ENCODE measurements at regions not wholly inside any gene's neighbourhood (a gene's known extent, or its start where the extent isn't known, plus 50 kb on each side); places are given as distances from the start of the nearest gene placed in this dataset.

DNA sequence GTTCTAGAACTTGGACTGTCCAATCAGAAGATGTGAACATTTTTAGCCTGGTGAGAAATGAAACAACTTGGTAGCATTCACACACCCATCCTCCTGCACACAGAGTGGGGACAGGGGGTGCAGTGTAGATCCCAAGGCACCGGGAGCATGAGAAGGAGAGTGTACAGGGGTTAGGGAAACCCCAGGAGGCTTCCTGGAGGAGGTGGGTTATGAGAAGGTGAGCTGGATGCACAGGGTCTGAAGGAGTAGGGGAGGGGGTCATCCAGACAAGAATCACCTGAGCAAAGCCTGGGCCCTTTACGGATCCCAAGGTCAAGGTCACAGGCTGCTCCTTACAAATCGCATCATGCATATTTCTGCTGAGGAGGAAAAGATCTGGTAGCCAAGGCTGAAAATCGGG lies 117.5 kb upstream of the TMPRSS2 start:
- Histone ChIP-seq H3K36me3 (ENCODE audit: control insufficient read depth in 4 of 4, insufficient read depth in 4 of 4, low read length in 4 of 4) (no peaks in the 10 kb centered on the region), H3K9me3 (ENCODE audit: control insufficient read depth in 4 of 4, insufficient read depth in 3 of 4, low read length in 3 of 4) (peaks cover 0 to 2% (median under 1%) of the 10 kb centered on the region in 4 donors), H3K4me1 (ENCODE audit: control insufficient read depth in 5 of 5, insufficient read depth in 5 of 5, low read length in 5 of 5) (peaks cover 0 to 11% (median 0%) of the 10 kb centered on the region in 5 donors), H3K27me3 (ENCODE audit: control insufficient read depth in 3 of 3, insufficient read depth in 3 of 3, low read length in 2 of 3) (no peaks in the 10 kb centered on the region), H3K9ac (ENCODE audit: insufficient read depth in 1 of 2, low read length in 2 of 2) (no peak overlapping the region), H3K4me3 (no peak overlapping the region), H3K27ac (ENCODE audit: low read depth in 1 of 2, low read length in 1 of 2) (no peak overlapping the region)
- no peak for TF ChIP-seq CTCF (IDR thresholded peaks at IDR 0.05; ENCODE audit: control extremely low read depth, extremely low read depth)
- DNase-seq (no peak), ATAC-seq (ENCODE audit: insufficient read depth, low FRiP score) (no peak)
- WGBS, 2 donors, result 77 to 90% methylated on average over 4 of the region's 4 CpGs

DNA sequence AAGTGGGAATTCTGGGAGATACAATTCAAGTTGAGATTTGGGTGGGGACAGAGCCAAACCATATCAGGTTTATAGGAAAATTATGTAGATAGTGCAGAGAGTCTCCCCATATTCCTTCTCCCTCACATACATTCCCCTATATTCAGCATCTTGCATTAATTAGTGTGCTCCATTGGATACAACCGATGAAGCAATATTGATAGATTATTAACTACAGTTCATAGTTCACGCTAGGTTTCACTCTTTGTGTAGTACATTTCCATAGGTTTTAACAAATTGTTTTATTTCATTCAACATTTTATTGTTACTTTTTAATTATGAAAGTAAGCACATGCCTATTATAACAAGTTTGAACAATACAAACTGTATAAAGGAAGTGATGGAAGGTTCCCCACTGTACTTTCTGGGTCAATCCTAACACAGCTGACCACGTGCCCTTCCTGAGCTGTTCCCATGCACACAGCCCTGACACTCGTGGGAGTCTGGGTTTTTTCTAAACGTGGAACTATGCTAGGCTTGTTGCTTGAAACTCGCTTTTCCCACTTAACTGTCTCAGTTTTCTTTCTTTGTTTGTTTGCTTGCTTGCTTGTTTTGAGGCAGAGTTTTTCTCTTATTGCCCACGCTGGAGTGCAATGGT lies 116.8 kb upstream of the TMPRSS2 start:
- DNase-seq (no peak), ATAC-seq (ENCODE audit: insufficient read depth, low FRiP score) (no peak)
- WGBS, 2 donors, result 72 to 76% methylated on average over 7 of the region's 7 CpGs

DNA sequence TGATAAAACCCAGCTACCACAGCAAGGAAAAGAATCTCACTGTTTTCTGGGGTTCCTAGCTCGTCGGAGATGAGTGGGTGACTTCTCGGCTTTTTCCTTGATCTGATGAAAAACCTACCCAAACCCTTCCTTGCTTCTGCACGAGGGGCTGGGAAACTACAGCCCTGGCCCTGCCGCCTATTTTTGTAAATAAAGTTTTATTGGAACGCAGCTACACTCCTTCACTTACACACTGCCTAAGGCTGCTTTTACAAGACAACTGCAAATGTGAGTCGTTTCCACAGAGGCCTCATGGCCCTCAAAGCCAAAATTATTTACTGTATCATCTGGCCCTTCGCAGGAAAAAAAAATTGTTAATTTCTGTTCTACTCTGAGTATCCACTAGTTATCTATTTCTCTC lies 116.0 kb upstream of the TMPRSS2 start:
- Histone ChIP-seq H3K36me3 (ENCODE audit: control insufficient read depth in 4 of 4, insufficient read depth in 4 of 4, low read length in 4 of 4) (no peaks in the 10 kb centered on the region), H3K4me1 (ENCODE audit: control insufficient read depth in 5 of 5, insufficient read depth in 5 of 5, low read length in 5 of 5) (peaks cover 0 to 11% (median 3%) of the 10 kb centered on the region in 5 donors), H3K27ac (ENCODE audit: low read depth in 1 of 2, low read length in 1 of 2) (no peak overlapping the region), H3K9me3 (ENCODE audit: control insufficient read depth in 4 of 4, insufficient read depth in 3 of 4, low read length in 3 of 4) (peaks cover 0 to 2% (median under 1%) of the 10 kb centered on the region in 4 donors), H3K27me3 (ENCODE audit: control insufficient read depth in 3 of 3, insufficient read depth in 3 of 3, low read length in 2 of 3) (no peaks in the 10 kb centered on the region), H3K4me3 (no peak overlapping the region), H3K9ac (ENCODE audit: insufficient read depth in 1 of 2, low read length in 2 of 2) (no peak overlapping the region)
- ATAC-seq (ENCODE audit: insufficient read depth, low FRiP score) (no peak), DNase-seq (no peak)
- no peak for TF ChIP-seq CTCF (IDR thresholded peaks at IDR 0.05; ENCODE audit: control extremely low read depth, extremely low read depth)
- WGBS, 2 donors, result 94% methylated on average over 8 of the region's 8 CpGs

More for the DNA sequence above, 116.8 kb upstream of the TMPRSS2 start:
- Histone ChIP-seq H3K9me3 (ENCODE audit: control insufficient read depth in 4 of 4, insufficient read depth in 3 of 4, low read length in 3 of 4) (peaks cover 0 to 2% (median under 1%) of the 10 kb centered on the region in 4 donors), H3K4me3 (no peak overlapping the region), H3K27me3 (ENCODE audit: control insufficient read depth in 3 of 3, insufficient read depth in 3 of 3, low read length in 2 of 3) (no peaks in the 10 kb centered on the region), H3K4me1 (ENCODE audit: control insufficient read depth in 5 of 5, insufficient read depth in 5 of 5, low read length in 5 of 5) (peaks cover 0 to 11% (median 3%) of the 10 kb centered on the region in 5 donors), H3K36me3 (ENCODE audit: control insufficient read depth in 4 of 4, insufficient read depth in 4 of 4, low read length in 4 of 4) (no peaks in the 10 kb centered on the region), H3K27ac (ENCODE audit: low read depth in 1 of 2, low read length in 1 of 2) (no peak overlapping the region), H3K9ac (ENCODE audit: insufficient read depth in 1 of 2, low read length in 2 of 2) (no peak overlapping the region)
- no peak for TF ChIP-seq CTCF (IDR thresholded peaks at IDR 0.05; ENCODE audit: control extremely low read depth, extremely low read depth)

Measured in lung (tissue), 11 donors.